GM19455 (cell line): ENCODE measurements at regions not wholly inside any gene's neighbourhood (a gene's known extent, or its start where the extent isn't known, plus 50 kb on each side); places are given as distances from the start of the nearest gene placed in this dataset.

Source experiments
- ATAC-seq: cut with Tn5 transposase; IDR thresholded peaks from one replicate; pipeline ENCODE4 v1.9.1; 2021; ENCODE audit not compliant: unreplicated experiment

DNA sequence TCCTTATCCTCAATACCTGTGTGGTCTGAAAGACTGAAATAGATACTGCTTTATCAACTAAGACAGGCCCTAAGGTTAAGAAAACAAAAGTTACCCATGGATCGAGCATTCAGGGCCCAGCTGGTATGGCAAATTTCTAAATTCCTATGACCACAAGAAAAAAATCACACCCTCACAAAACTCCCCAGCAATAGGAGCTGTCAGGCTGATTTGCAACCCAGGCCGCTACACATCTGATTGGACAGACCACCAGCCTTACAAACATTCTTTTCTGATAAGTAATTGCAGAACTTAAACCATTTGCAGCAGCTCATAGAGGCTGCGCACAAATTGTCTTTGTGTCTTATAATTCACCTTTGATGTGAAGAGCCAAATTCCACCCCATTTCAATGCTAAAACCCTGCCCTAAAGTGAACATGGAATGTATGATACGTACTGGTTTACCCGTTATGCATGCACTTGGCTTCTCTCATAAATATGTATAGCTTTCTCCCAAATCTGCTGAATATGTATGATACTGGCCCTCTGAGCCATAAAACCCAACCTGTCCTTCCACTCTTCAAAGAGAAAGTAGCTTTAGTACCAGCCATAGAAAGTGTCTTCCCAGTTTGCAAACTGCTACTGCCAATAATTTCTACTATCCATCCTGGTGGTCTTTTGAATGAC lies 842.5 kb downstream of the GRID1 start:
- ATAC-seq, result no peak

DNA sequence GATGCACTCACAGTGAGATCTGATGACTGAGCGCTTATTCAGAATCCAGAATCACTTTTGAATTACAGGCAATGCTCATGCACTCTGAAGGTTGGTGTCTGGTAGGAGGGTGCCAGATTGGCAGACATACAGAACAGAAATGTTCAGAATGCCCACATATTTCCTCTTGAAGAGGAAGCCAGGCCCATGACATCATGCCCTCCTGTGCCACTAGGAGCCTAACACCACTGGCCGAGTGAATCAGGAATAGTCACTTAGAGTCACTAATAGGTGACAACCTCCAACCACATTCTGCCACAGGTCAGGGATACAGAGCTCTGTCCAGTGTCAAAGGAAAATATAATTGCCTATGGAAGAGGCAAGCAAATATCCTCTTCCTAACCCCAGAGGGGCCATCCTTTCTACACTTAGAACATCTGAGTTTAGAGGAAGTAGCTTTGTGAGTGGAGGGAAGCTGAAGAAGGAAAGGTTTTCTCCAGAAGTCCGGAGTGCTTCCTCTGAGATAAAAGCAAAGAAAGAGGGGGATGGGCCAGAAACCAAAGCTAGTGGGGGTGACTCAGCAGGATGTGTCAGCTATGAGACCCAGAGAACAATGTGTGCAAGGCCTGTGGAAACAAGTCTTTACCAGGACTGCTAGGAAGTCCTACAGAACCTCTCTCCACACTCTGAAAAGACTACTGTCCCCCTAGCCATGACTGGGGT lies 838.8 kb downstream of the GRID1 start:
- ATAC-seq, result no peak

DNA sequence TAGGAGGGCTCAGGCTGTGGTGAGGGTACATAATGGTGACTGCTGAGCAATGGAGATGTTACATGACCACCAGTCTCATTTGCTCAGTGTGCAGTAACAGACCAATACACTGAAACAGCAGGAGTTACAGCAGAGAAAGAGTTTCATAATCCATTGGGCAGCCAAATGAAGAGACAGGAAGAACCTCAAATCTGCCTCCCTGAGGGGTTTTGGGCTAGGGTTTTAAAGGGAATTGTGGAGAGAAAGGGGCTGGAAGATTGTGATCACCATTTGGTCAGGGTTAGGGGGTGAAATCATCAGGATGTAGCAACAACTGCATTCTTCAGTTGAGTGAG lies 838.3 kb downstream of the GRID1 start:
- no peak for ATAC-seq

DNA sequence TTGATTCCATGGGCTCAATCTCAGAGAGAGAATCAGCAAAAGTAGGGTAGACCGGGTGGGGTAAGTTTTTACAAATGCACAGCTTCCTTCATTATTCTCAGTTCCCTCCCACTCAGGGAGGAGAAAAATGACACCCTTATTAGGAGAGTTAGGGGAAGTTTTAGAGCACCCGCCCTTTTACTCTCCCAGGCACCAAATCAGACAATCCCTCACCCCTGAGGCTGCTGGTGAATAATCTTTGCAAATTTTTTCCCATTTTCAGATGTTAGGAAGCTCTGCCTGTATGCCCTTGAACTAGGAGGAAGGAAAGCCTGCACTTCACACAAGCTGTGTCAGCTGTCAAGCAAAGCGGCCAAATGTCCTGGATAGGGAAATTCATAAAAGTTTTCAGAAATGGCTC lies 834.9 kb downstream of the GRID1 start:
- ATAC-seq, result no peak

DNA sequence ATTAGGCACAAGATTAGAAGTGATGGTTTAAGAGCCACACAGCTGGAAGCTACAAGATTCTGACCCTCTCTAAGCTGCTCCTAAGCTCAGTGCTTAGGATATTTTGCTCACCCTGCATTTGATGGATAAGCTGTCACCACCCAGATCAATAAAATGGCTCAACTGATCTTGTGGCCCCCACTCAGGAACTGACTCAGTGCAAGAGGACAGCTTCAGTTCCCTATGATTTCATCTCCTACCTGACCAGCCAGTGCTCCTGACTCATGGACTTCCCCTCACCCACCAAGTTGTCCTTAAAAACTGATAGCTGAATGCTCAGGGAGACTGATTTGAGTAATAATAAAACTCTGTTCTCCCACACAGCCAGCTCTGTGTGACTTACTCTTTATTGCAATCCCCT lies 833.8 kb downstream of the GRID1 start:
- no peak for ATAC-seq

DNA sequence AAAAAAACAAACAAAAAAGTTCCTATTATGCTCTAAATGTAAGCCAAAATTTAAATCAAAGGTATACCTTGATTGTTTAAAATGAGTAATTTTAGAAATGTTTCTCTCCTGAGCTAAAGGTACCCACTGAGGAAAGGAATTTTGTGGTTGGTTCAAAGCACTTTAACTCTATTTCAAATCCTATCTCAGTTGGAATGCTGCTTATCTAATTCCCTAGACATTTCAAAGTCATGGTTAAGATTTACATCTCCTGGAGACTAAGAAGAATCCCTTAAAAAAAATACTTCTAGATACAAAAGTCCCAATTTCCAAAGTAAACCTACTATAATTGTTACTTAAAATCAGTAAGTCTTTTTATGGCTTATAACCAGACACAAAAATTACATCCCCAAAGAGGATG lies 830.7 kb downstream of the GRID1 start:
- no peak for ATAC-seq

DNA sequence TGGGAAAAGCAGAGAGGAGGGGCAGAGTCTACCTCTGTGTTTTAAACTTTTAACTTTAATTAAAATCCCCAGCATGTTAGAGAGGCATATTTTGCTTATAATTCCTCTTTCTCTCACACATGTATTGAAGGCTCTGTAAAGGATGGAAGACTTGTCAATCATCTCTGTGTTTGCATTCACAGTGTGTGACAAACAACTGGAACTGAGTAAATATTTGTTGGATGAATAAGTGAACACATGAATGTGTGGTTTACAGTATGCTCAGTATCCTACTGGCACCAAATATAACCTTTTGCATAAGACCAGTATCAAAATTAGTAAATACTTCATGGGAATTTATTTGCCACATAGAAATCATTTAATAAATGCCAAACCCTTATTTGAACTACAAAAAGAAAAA lies 829.0 kb downstream of the GRID1 start:
- ATAC-seq, result no peak

DNA sequence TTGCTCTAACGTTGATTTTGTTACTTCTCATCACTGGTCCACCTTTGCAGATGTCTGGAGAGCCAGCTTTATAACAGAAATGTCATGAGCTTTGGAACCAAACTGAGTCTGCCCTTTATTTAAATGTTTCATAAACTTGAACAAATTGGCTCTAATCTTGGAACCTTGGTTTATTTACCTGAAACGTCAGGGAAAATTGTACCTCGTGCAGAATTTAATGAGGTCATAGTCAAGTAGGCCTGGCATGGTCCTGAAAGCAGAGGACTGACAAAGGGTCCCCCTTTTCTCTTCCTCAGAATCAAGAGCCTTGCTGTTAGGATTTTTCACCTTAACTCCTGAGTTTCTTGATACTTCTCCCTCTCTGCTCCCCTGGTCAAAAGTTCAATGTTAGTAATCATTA lies 828.0 kb downstream of the GRID1 start:
- no peak for ATAC-seq

DNA sequence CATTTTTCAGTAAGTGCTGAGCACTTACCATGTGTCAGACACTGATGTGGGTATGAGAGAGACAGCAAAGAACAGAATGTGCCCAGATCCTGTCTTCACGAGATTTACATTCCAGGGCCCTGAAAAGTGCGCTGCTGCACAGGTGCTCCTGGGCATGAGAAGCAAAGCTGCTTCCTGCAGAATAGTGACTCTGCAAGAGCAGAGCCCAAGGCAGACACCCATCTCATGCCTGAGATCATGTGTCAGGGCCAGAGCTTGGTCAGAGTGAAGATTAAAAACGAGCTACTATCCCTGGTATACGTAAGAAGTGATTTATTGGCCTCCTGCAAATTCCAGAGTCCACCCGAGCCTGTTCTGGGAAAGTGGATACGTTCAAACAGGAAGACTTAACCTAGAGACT lies 824.4 kb downstream of the GRID1 start:
- no peak for ATAC-seq

DNA sequence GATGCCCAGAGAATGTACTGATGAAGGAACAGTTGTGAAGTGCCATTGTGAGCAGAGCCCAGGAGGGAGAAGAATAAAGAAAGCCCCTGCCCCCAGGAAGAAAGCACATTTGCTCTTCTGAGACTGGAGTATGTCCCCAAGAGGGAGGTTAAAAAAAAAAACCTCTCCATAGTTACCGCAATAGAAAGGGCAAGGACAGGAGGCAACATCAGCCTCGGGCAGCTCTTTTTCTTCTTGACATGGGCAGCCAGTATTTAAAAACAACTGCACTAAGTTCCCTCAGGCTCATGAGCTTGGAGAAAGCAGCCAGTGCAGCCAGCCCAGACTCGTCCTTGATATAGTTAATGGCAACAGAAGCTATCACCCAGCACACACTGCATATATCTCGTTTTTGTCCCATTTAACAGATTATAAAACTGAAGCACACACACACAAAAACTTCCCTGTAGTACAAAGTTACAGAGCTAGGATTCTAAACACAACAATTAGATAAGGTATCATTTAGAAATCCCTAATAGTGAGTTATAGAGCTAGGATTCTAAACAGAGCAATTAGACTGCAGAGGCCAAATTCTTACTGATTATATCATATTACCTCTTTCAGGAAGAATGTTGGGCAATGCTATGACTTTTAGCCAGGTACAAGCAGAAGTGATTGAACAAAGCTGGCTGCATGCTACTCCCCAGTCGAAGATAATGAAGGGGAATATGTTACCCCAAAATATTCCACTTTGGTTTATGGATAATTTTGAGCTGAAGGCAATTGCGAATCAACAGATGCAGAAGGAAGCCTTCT lies 823.5 kb downstream of the GRID1 start:
- ATAC-seq, result no peak

DNA sequence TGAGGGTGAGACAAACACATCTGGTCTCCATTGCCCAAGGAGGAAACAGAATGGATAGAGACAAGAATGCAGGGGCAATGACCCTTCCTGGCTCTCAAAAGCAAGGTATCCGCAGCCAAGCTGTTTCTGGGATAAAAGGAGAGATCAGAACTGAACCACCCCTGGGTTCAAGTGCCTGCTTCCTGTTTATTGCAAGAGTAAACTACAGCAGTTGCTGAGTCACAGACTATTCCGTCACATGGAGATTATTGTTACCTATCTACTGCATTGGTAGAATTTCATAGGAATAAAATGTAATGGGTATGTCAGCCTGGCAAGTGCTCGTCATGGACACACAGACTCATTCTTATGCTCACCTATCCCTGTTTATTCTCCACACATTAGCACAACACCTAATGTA lies 821.6 kb downstream of the GRID1 start:
- no peak for ATAC-seq

DNA sequence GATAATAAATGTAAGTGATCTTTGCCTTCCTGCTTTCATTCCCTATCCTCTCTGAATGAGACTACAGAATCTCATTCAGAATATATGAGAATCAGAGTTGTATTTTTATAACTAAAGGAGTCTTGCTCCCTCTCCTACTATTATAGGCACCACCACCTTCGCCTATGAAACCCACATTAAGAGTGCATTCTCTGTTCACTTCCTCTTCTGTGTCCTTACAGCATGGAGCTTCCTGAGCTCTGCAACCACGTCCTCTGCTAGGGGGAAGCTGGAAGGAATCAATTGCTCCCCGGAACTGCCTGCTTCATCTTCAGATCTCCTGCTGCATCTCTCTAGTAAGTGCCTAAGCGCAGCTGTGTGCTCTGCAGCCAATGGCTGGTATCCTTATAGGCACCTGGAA lies 820.7 kb downstream of the GRID1 start:
- no peak for ATAC-seq

DNA sequence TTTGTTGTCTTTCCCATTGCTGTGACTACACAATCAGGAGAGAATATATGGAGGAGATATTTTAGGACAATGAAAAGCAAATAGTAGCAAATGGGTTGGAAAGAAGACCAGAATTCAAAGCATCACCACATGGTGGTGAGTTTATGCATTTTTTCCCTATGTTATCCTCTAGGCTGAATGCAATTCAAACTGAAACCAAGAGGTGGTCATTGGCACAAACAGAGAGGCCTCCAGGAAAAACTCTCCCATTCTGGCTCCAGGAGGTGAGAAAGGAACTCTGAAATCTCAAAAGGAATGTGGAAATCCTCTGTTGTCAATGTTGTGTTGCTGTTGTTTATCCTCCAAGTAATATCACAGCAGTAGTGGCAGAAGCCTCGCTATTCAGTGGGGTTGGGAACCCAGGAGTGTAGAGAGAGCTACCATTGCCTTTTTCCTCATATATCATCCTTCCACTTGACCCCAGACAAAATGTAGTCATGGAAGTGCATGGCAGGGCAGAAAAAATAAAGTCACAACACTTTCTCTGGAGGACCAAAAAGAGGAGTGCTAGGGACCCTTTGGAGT lies 819.1 kb downstream of the GRID1 start:
- no peak for ATAC-seq

DNA sequence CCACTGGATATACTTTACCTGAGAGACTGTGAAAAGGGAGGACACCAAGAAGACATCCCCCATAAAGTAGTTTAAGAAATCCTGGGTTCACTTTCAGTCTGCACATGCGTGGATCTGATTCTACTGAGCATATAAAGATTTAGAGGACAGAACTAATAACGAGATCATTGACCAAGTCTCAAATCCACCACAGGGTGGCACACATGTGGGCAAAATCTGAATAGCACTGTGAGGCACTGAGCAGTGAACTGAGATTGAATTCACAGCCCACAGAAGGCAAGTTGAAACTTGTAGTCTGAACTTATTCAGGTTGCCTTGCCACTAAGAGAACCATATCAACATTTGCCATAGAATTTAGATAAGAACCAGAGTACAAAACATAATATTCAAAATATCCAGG lies 818.6 kb downstream of the GRID1 start:
- peak; percentile 78 for ATAC-seq
